ENCODE measurements at regions not wholly inside any gene's neighbourhood (a gene's known extent, or its start where the extent isn't known, plus 50 kb on each side); places are given as distances from the start of the nearest gene placed in this dataset.
"Not testable (repeated sequence)": the region's sequence is repeated elsewhere in the genome, so short reads cannot be mapped to it uniquely, and the experiment has no call there.

DNA sequence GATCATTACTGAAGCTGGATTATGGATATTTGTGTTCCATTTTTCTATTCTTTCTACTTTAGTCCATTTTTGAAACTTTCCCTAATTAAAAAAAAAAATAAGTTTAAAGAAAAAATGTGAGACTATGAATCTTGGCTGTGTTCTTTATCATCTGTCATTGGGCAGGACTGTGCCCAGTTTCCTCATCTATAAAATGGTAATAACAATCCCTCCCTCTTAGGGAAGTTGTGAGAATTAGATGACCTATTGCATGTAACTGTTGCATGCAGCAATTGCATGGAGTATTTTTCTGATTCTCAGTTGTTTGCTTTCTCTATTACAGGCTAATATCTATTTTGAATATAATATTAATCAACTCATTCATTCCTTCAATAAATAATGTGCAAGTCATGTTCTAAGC is 108.2 kb upstream of the LOC128125822 start:
- no peak for DNase-seq (ENCODE audit: low spot score in 2 of 2)
- intact Hi-C loops (cut with DNase I; ENCODE audit: low total_unique reads), result no loop called here
- H3K4me3 ChIP-seq, result no peak overlapping the region
- no peaks in the 10 kb centered on the region for H3K27me3 ChIP-seq
- no peaks in the 10 kb centered on the region for H3K36me3 ChIP-seq
- H3K4me1 ChIP-seq, result no peaks in the 10 kb centered on the region
- H3K27ac ChIP-seq, result no peak overlapping the region
- no peaks in the 10 kb centered on the region for H3K9me3 ChIP-seq
- TF ChIP-seq POLR2A (IDR thresholded peaks at IDR 0.05), result no peak

DNA sequence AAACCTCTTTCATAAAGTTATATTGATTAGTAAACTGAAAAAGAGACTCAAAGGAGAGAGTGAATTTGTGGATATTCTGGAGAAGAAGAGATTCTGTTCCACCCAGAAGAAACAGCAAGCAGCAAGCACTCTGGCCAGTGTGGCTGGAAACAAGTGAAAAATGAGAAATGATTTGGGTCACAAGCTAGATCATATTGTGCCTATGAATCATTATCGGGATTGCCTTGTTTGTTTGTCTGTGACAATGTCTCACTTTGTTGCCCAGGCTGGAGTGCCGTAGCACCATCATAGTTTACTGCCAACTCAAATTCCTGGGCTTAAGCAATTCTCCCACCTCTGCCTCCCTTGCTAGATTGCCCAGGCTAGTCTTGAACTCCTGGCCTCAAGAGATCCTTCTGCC is 106.5 kb upstream of the LOC128125822 start:
- no peaks in the 10 kb centered on the region for H3K27me3 ChIP-seq
- intact Hi-C loops (cut with DNase I; ENCODE audit: low total_unique reads), result no loop called here
- no peaks in the 10 kb centered on the region for H3K4me1 ChIP-seq
- TF ChIP-seq POLR2AphosphoS5 (IDR thresholded peaks at IDR 0.05) (no peak), POLR2A (IDR thresholded peaks at IDR 0.05) (no peak)
- no peaks in the 10 kb centered on the region for H3K36me3 ChIP-seq
- H3K9me3 ChIP-seq, result no peaks in the 10 kb centered on the region
- no peak for DNase-seq (ENCODE audit: low spot score in 2 of 2)
- H3K27ac ChIP-seq, result no peak overlapping the region
- H3K4me3 ChIP-seq, result no peak overlapping the region

GRCh38 chr6:63466242-63466733 is 106.0 kb upstream of the LOC128125822 start:
- no peak for DNase-seq (ENCODE audit: low spot score in 2 of 2)
- no peaks in the 10 kb centered on the region for H3K27me3 ChIP-seq
- intact Hi-C loops (cut with DNase I; ENCODE audit: low total_unique reads), result no loop called here

GRCh38 chr6:63467247-63467954 is 104.9 kb upstream of the LOC128125822 start:
- no peak for DNase-seq (ENCODE audit: low spot score in 2 of 2)
- TF ChIP-seq, protein P1, sequence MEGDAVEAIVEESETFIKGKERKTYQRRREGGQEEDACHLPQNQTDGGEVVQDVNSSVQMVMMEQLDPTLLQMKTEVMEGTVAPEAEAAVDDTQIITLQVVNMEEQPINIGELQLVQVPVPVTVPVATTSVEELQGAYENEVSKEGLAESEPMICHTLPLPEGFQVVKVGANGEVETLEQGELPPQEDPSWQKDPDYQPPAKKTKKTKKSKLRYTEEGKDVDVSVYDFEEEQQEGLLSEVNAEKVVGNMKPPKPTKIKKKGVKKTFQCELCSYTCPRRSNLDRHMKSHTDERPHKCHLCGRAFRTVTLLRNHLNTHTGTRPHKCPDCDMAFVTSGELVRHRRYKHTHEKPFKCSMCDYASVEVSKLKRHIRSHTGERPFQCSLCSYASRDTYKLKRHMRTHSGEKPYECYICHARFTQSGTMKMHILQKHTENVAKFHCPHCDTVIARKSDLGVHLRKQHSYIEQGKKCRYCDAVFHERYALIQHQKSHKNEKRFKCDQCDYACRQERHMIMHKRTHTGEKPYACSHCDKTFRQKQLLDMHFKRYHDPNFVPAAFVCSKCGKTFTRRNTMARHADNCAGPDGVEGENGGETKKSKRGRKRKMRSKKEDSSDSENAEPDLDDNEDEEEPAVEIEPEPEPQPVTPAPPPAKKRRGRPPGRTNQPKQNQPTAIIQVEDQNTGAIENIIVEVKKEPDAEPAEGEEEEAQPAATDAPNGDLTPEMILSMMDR (IDR thresholded peaks at IDR 0.05), result no peak
- TF ChIP-seq POLR2AphosphoS5 (IDR thresholded peaks at IDR 0.05) (no peak), POLR2A (IDR thresholded peaks at IDR 0.05) (no peak)
- intact Hi-C loops (cut with DNase I; ENCODE audit: low total_unique reads), result no loop called here
- H3K27ac ChIP-seq, result no peak overlapping the region
- H3K9me3 ChIP-seq, result no peaks in the 10 kb centered on the region
- H3K4me1 ChIP-seq, result no peaks in the 10 kb centered on the region
- no peaks in the 10 kb centered on the region for H3K36me3 ChIP-seq
- H3K27me3 ChIP-seq, result no peaks in the 10 kb centered on the region
- no peak overlapping the region for H3K4me3 ChIP-seq

More at GRCh38 chr6:63466242-63466733, 106.0 kb upstream of the LOC128125822 start:
- TF ChIP-seq POLR2A (IDR thresholded peaks at IDR 0.05) (no peak), POLR2AphosphoS5 (IDR thresholded peaks at IDR 0.05) (no peak)
- TF ChIP-seq, protein P1 (IDR thresholded peaks at IDR 0.05), result no peak
- H3K9me3 ChIP-seq, result no peaks in the 10 kb centered on the region
- no peaks in the 10 kb centered on the region for H3K36me3 ChIP-seq
- H3K27ac ChIP-seq, result no peak overlapping the region
- H3K4me1 ChIP-seq, result no peaks in the 10 kb centered on the region
- no peak overlapping the region for H3K4me3 ChIP-seq

- H3K4me3 ChIP-seq; H3K27ac ChIP-seq; H3K9me3 ChIP-seq; H3K4me1 ChIP-seq; DNase-seq (ENCODE audit: low spot score in 2 of 2); intact Hi-C loops (cut with DNase I; ENCODE audit: low total_unique reads); H3K36me3 ChIP-seq; H3K27me3 ChIP-seq: not testable (repeated sequence)
Measured at GRCh38 chr6:63471145-63471544, 101.1 kb upstream of the LOC128125822 start.

GRCh38 chr6:63471654-63472053 is 100.6 kb upstream of the LOC128125822 start:
- intact Hi-C loops (cut with DNase I; ENCODE audit: low total_unique reads), result no loop called here
- no peaks in the 10 kb centered on the region for H3K36me3 ChIP-seq
- no peak overlapping the region for H3K27ac ChIP-seq
- no peaks in the 10 kb centered on the region for H3K9me3 ChIP-seq
- H3K27me3 ChIP-seq, result no peaks in the 10 kb centered on the region
- no peak for DNase-seq (ENCODE audit: low spot score in 2 of 2)
- no peaks in the 10 kb centered on the region for H3K4me1 ChIP-seq
- TF ChIP-seq POLR2AphosphoS5 (IDR thresholded peaks at IDR 0.05), result no peak
- H3K4me3 ChIP-seq, result no peak overlapping the region

- Histone ChIP-seq H3K4me3 (no peak overlapping the region), H3K36me3 (no peaks in the 10 kb centered on the region), H3K4me1 (no peaks in the 10 kb centered on the region), H3K27ac (no peak overlapping the region), H3K9me3 (no peaks in the 10 kb centered on the region), H3K27me3 (no peaks in the 10 kb centered on the region)
- DNase-seq (ENCODE audit: low spot score in 2 of 2), result no peak
- TF ChIP-seq POLR2AphosphoS5 (IDR thresholded peaks at IDR 0.05) (no peak), POLR2A (IDR thresholded peaks at IDR 0.05) (no peak)
- TF ChIP-seq, protein P1 (IDR thresholded peaks at IDR 0.05), result no peak
- intact Hi-C loops (cut with DNase I; ENCODE audit: low total_unique reads), result no loop called here
Measured at GRCh38 chr6:63475707-63476106, 96.6 kb upstream of the LOC128125822 start.

All from breast epithelium (tissue), 4 donors.